ENCODE measurements at regions not wholly inside any gene's neighbourhood (a gene's known extent, or its start where the extent isn't known, plus 50 kb on each side); places are given as distances from the start of the nearest gene placed in this dataset.

GRCh38 chr5:111668477-111669414, 88.2 kb downstream of the NREP start:
- TF ChIP-seq RAD21 (IDR thresholded peaks at IDR 0.05; ENCODE audit: low read depth) (no peak), EP300 (IDR thresholded peaks at IDR 0.05; ENCODE audit: borderline replicate concordance) (no peak), ZBTB7A (IDR thresholded peaks at IDR 0.05; ENCODE audit: low read depth) (no peak), EGR1 (IDR thresholded peaks at IDR 0.05) (no peak), REST (IDR thresholded peaks at IDR 0.05; ENCODE audit: low read depth) (no peak)

Data from Ishikawa (cell line).